GM18861 (cell line): ENCODE measurements at regions not wholly inside any gene's neighbourhood (a gene's known extent, or its start where the extent isn't known, plus 50 kb on each side); places are given as distances from the start of the nearest gene placed in this dataset.
A peak's percentile ranks its signal among the peaks of the same experiment; 100 is the strongest.
"Not testable (repeated sequence)": the region's sequence is repeated elsewhere in the genome, so short reads cannot be mapped to it uniquely, and the experiment has no call there.

Source experiments
- ATAC-seq: cut with Tn5 transposase; IDR thresholded peaks from one replicate; pipeline ENCODE4 v1.9.1; 2021; ENCODE audit not compliant: unreplicated experiment

GRCh38 chrX:107296184-107296583 lies 89.8 kb downstream of the DNAAF6 start:
- not testable (repeated sequence) for ATAC-seq

- ATAC-seq: no peak
Measured at GRCh38 chrX:107298276-107298675, 91.9 kb downstream of the DNAAF6 start.

- ATAC-seq: no peak
Measured at GRCh38 chrX:107301253-107301652, 94.8 kb downstream of the DNAAF6 start.

- ATAC-seq: no peak
Measured at GRCh38 chrX:107304141-107304540, 97.7 kb downstream of the DNAAF6 start.

- ATAC-seq: no peak
Measured at GRCh38 chrX:107323786-107324492, 117.5 kb downstream of the DNAAF6 start.

- ATAC-seq: no peak
Measured at GRCh38 chrX:107324493-107325310, 118.3 kb downstream of the DNAAF6 start.

- no peak for ATAC-seq
Measured at GRCh38 chrX:107325467-107325866, 119.1 kb downstream of the DNAAF6 start.

GRCh38 chrX:107348051-107348450 lies 101.4 kb upstream of the FRMPD3 start:
- ATAC-seq: no peak

GRCh38 chrX:107348990-107349389 lies 100.5 kb upstream of the FRMPD3 start:
- ATAC-seq: no peak

GRCh38 chrX:107355533-107355932 lies 93.9 kb upstream of the FRMPD3 start:
- ATAC-seq: no peak

- no peak for ATAC-seq
Measured at GRCh38 chrX:107360788-107361360, 88.6 kb upstream of the FRMPD3 start.

GRCh38 chrX:107370185-107370584 lies 79.3 kb upstream of the FRMPD3 start:
- ATAC-seq: not testable (repeated sequence)

- no peak for ATAC-seq
Measured at GRCh38 chrX:107374132-107374531, 75.3 kb upstream of the FRMPD3 start.

GRCh38 chrX:107374831-107375230 lies 74.6 kb upstream of the FRMPD3 start:
- ATAC-seq: no peak

- ATAC-seq: not testable (repeated sequence)
Measured at GRCh38 chrX:107376186-107376585, 73.3 kb upstream of the FRMPD3 start.

GRCh38 chrX:107384397-107385105 lies 64.9 kb upstream of the FRMPD3 start:
- no peak for ATAC-seq

GRCh38 chrX:107389726-107390125 lies 59.7 kb upstream of the FRMPD3 start:
- ATAC-seq: no peak

GRCh38 chrX:107393656-107394055 lies 55.8 kb upstream of the FRMPD3 start:
- not testable (repeated sequence) for ATAC-seq

- ATAC-seq: no peak
Measured at GRCh38 chrX:107396235-107396634, 53.2 kb upstream of the FRMPD3 start.

GRCh38 chrX:107396783-107397182 lies 52.7 kb upstream of the FRMPD3 start:
- no peak for ATAC-seq

- peak; percentile 66 for ATAC-seq
Measured at GRCh38 chrX:107398115-107398514, 51.3 kb upstream of the FRMPD3 start.
